Activated T-helper 2 cell treated with anti-CD3 and anti-CD28 coated beads, Interferon-gamma antibody, Interleukin-2, Interleukin-4, amounts not matched to agents 10 μg/mL and 5 μg/mL and 100 μg/mL, durations not matched to agents 14 hours and 24 hours and 36 hours (primary cell): ENCODE measurements at regions not wholly inside any gene's neighbourhood (a gene's known extent, or its start where the extent isn't known, plus 50 kb on each side); places are given as distances from the start of the nearest gene placed in this dataset.

Experiments used
- DNase-seq: peaks from one replicate; pipeline ENCODE4 v3.0.0; 2021; ENCODE audit warnings: low spot score
- H3K27ac Mint-ChIP-seq: one replicate; pipeline ENCODE4 v1.8.0; 2021; ENCODE audit warnings: mixed read lengths
- H3K27me3 Mint-ChIP-seq: one replicate; pipeline ENCODE4 v1.8.0; 2021; ENCODE audit warnings: low read depth, mixed read lengths
- H3K36me3 Mint-ChIP-seq: one replicate; pipeline ENCODE4 v1.8.0; 2021; ENCODE audit warnings: low read depth, mixed read lengths
- H3K4me1 Mint-ChIP-seq: one replicate; pipeline ENCODE4 v1.8.0; 2021; ENCODE audit warnings: low read depth, mixed read lengths
- H3K4me3 Mint-ChIP-seq: one replicate; pipeline ENCODE4 v1.8.0; 2021; ENCODE audit warnings: low read depth, mild to moderate bottlenecking, moderate library complexity, mixed read lengths
- H3K9me3 Mint-ChIP-seq: one replicate; pipeline ENCODE4 v1.8.0; 2021; ENCODE audit warnings: mixed read lengths
- intact Hi-C: fragments of 100-400 bp; cut with micrococcal nuclease; formaldehyde crosslinking; loops from one replicate; pipeline ENCODE4 v1.15.1; 2023

- Mint-ChIP-seq H3K27ac (no peak overlapping the region), H3K4me3 (no peak overlapping the region), H3K36me3 (no peaks in the 10 kb centered on the region), H3K4me1 (peaks cover 5% of the 10 kb centered on the region), H3K9me3 (no peaks in the 10 kb centered on the region), H3K27me3 (no peaks in the 10 kb centered on the region)
- intact Hi-C loops, result no loop called here
- no peak for DNase-seq
Measured at GRCh38 chr18:38602341-38602740, 1036.7 kb upstream of the CELF4 start.

- Mint-ChIP-seq H3K9me3 (no peaks in the 10 kb centered on the region), H3K4me1 (no peaks in the 10 kb centered on the region), H3K27ac (no peak overlapping the region), H3K27me3 (no peaks in the 10 kb centered on the region), H3K36me3 (no peaks in the 10 kb centered on the region), H3K4me3 (no peak overlapping the region)
- no peak for DNase-seq
- intact Hi-C loops, result no loop called here
Measured at GRCh38 chr18:38587571-38587970, 1022.0 kb upstream of the CELF4 start.

GRCh38 chr18:38586327-38586726, 1020.7 kb upstream of the CELF4 start:
- Mint-ChIP-seq H3K9me3 (peaks cover 2% of the 10 kb centered on the region), H3K4me1 (peaks cover 3% of the 10 kb centered on the region), H3K27ac (no peak overlapping the region), H3K27me3 (no peaks in the 10 kb centered on the region), H3K36me3 (no peaks in the 10 kb centered on the region), H3K4me3 (no peak overlapping the region)
- intact Hi-C loops, result no loop called here
- no peak for DNase-seq

GRCh38 chr18:38579764-38580163, 1014.2 kb upstream of the CELF4 start:
- H3K27ac Mint-ChIP-seq, result no peak overlapping the region
- no peaks in the 10 kb centered on the region for H3K36me3 Mint-ChIP-seq

GRCh38 chr18:38576916-38577315, 1011.3 kb upstream of the CELF4 start:
- Mint-ChIP-seq H3K27me3 (no peaks in the 10 kb centered on the region), H3K4me3 (no peak overlapping the region), H3K4me1 (peaks cover 28% of the 10 kb centered on the region), H3K9me3 (peaks cover 3% of the 10 kb centered on the region), H3K27ac (no peak overlapping the region), H3K36me3 (no peaks in the 10 kb centered on the region)
- no peak for DNase-seq
- intact Hi-C loops, result loop anchor here (1.0 kb wide), 1 partner anchor 363 kb away; no protein-coding TSS in a partner anchor

More at GRCh38 chr18:38579764-38580163, 1014.2 kb upstream of the CELF4 start:
- H3K4me1 Mint-ChIP-seq, result peaks cover 26% of the 10 kb centered on the region
- DNase-seq, result no peak
- peaks cover 3% of the 10 kb centered on the region for H3K9me3 Mint-ChIP-seq
- H3K4me3 Mint-ChIP-seq, result no peak overlapping the region
- H3K27me3 Mint-ChIP-seq, result no peaks in the 10 kb centered on the region
- intact Hi-C loops, result no loop called here

- peak overlapping the region; percentile 22 for H3K4me3 Mint-ChIP-seq
- DNase-seq, result peak; percentile 9
- H3K36me3 Mint-ChIP-seq, result no peaks in the 10 kb centered on the region
- peaks cover 25% of the 10 kb centered on the region for H3K4me1 Mint-ChIP-seq
- peaks cover under 1% of the 10 kb centered on the region for H3K9me3 Mint-ChIP-seq
- no peaks in the 10 kb centered on the region for H3K27me3 Mint-ChIP-seq
- intact Hi-C loops, result loop anchor here (1.0 kb wide), 1 partner anchor 364 kb away; no protein-coding TSS in a partner anchor
- peak overlapping the region; percentile 79 for H3K27ac Mint-ChIP-seq
Measured at GRCh38 chr18:38576349-38576748, 1010.8 kb upstream of the CELF4 start.

- intact Hi-C loops, result loop anchor here (1.0 kb wide), 2 partner anchors 36 to 365 kb away; no protein-coding TSS in a partner anchor
- DNase-seq, result no peak
- peak overlapping the region; percentile 24 for H3K4me3 Mint-ChIP-seq
- no peaks in the 10 kb centered on the region for H3K9me3 Mint-ChIP-seq
- peak overlapping the region; percentile 31 for H3K27ac Mint-ChIP-seq
- H3K4me1 Mint-ChIP-seq, result peaks cover 24% of the 10 kb centered on the region
- H3K27me3 Mint-ChIP-seq, result no peaks in the 10 kb centered on the region
- no peaks in the 10 kb centered on the region for H3K36me3 Mint-ChIP-seq
Measured at GRCh38 chr18:38575648-38576047, 1010.0 kb upstream of the CELF4 start.

GRCh38 chr18:38575023-38575422, 1009.4 kb upstream of the CELF4 start:
- no peak for DNase-seq
- Mint-ChIP-seq H3K4me3 (no peak overlapping the region), H3K36me3 (no peaks in the 10 kb centered on the region), H3K27me3 (no peaks in the 10 kb centered on the region), H3K9me3 (no peaks in the 10 kb centered on the region), H3K27ac (no peak overlapping the region), H3K4me1 (peaks cover 24% of the 10 kb centered on the region)
- intact Hi-C loops, result loop anchor here (1.0 kb wide), 1 partner anchor 36 kb away; no protein-coding TSS in a partner anchor

- intact Hi-C loops, result no loop called here
- no peak overlapping the region for H3K4me3 Mint-ChIP-seq
- H3K4me1 Mint-ChIP-seq, result peaks cover 19% of the 10 kb centered on the region
- H3K27ac Mint-ChIP-seq, result no peak overlapping the region
- no peaks in the 10 kb centered on the region for H3K27me3 Mint-ChIP-seq
- no peaks in the 10 kb centered on the region for H3K36me3 Mint-ChIP-seq
- no peaks in the 10 kb centered on the region for H3K9me3 Mint-ChIP-seq
- no peak for DNase-seq
Measured at GRCh38 chr18:38572554-38573111, 1007.0 kb upstream of the CELF4 start.

GRCh38 chr18:38571651-38572050, 1006.1 kb upstream of the CELF4 start:
- no peak for DNase-seq
- H3K36me3 Mint-ChIP-seq, result no peaks in the 10 kb centered on the region
- H3K4me3 Mint-ChIP-seq, result no peak overlapping the region
- peaks cover 16% of the 10 kb centered on the region for H3K4me1 Mint-ChIP-seq
- intact Hi-C loops, result no loop called here
- H3K27ac Mint-ChIP-seq, result no peak overlapping the region
- no peaks in the 10 kb centered on the region for H3K9me3 Mint-ChIP-seq
- H3K27me3 Mint-ChIP-seq, result no peaks in the 10 kb centered on the region

- Mint-ChIP-seq H3K27ac (no peak overlapping the region), H3K36me3 (no peaks in the 10 kb centered on the region), H3K9me3 (peaks cover 7% of the 10 kb centered on the region), H3K4me1 (peaks cover 2% of the 10 kb centered on the region), H3K27me3 (no peaks in the 10 kb centered on the region), H3K4me3 (no peak overlapping the region)
- intact Hi-C loops, result no loop called here
- no peak for DNase-seq
Measured at GRCh38 chr18:38565513-38565912, 999.9 kb upstream of the CELF4 start.

- Mint-ChIP-seq H3K9me3 (peaks cover 7% of the 10 kb centered on the region), H3K4me1 (peaks cover 2% of the 10 kb centered on the region), H3K27ac (no peak overlapping the region), H3K4me3 (no peak overlapping the region), H3K27me3 (no peaks in the 10 kb centered on the region), H3K36me3 (no peaks in the 10 kb centered on the region)
- intact Hi-C loops, result loop anchor here (2.0 to 5.0 kb wide), 2 partner anchors 47 to 379 kb away; no protein-coding TSS in a partner anchor
- no peak for DNase-seq
Measured at GRCh38 chr18:38563396-38563980, 997.9 kb upstream of the CELF4 start.

GRCh38 chr18:38557006-38557405, 991.4 kb upstream of the CELF4 start:
- DNase-seq, result no peak
- H3K27me3 Mint-ChIP-seq, result no peaks in the 10 kb centered on the region
- no peaks in the 10 kb centered on the region for H3K9me3 Mint-ChIP-seq
- no peaks in the 10 kb centered on the region for H3K36me3 Mint-ChIP-seq
- no peak overlapping the region for H3K4me3 Mint-ChIP-seq
- intact Hi-C loops, result no loop called here
- no peaks in the 10 kb centered on the region for H3K4me1 Mint-ChIP-seq
- no peak overlapping the region for H3K27ac Mint-ChIP-seq
